Ascending aorta (tissue), 2 donors: ENCODE measurements at regions not wholly inside any gene's neighbourhood (a gene's known extent, or its start where the extent isn't known, plus 50 kb on each side); places are given as distances from the start of the nearest gene placed in this dataset.

Source experiments
- DNase-seq, 2 donors: peaks; one replicate each; pipeline ENCODE4 v3.0.0-alpha.2; 2019; ENCODE audit warnings: low spot score in 2 of 2
- H3K27ac ChIP-seq, 2 donors: fragments of 200-600 bp; sonication (generic); one replicate each; pipeline ENCODE4 v1.5.1; 2016 to 2017; ENCODE audit warnings: mild to moderate bottlenecking in 1 of 2
- H3K27me3 ChIP-seq: fragments of 200-600 bp; sonication (generic); one replicate; pipeline ENCODE4 v1.5.1; 2017
- H3K36me3 ChIP-seq, 2 donors: fragments of 200-600 bp; sonication (generic); one replicate each; pipeline ENCODE4 v1.5.1; 2016
- H3K4me1 ChIP-seq, 2 donors: fragments of 200-600 bp; sonication (generic); one replicate each; pipeline ENCODE4 v1.5.1; 2016 to 2017; ENCODE audit warnings: mild to moderate bottlenecking in 1 of 2
- H3K4me3 ChIP-seq, 2 donors: fragments of 200-600 bp; sonication (generic); one replicate each; pipeline ENCODE4 v1.5.1; 2016 to 2017; ENCODE audit warnings: mild to moderate bottlenecking in 1 of 2
- H3K9me3 ChIP-seq, 2 donors: fragments of 200-600 bp; sonication (generic); one replicate each; pipeline ENCODE4 v1.5.1; 2016
- intact Hi-C: fragments of 100-400 bp; cut with DNase I; formaldehyde crosslinking; loops from one replicate; pipeline ENCODE4 v1.15.1; 2023
- TF ChIP-seq, protein P1 (sequence below), 3 experiments: fragments of 200-600 bp in 2 of 3; fragments of 450-650 bp in 1 of 3; sonication (generic) in 2 of 3; IDR thresholded peaks; one replicate each; pipeline ENCODE4 v1.5.1; 2016 to 2019; ENCODE audit warnings: antibody characterized with exemption in 3 of 3, mild to moderate bottlenecking in 1 of 3, moderate library complexity in 1 of 3

GRCh38 chr16:6863135-6863534, 469.5 kb upstream of the RBFOX1 start:
- Histone ChIP-seq H3K27ac (no peak overlapping the region), H3K4me1 (no peaks in the 10 kb centered on the region), H3K36me3 (no peaks in the 10 kb centered on the region), H3K4me3 (no peak overlapping the region), H3K27me3 (no peaks in the 10 kb centered on the region), H3K9me3 (no peaks in the 10 kb centered on the region)
- TF ChIP-seq, protein P1, sequence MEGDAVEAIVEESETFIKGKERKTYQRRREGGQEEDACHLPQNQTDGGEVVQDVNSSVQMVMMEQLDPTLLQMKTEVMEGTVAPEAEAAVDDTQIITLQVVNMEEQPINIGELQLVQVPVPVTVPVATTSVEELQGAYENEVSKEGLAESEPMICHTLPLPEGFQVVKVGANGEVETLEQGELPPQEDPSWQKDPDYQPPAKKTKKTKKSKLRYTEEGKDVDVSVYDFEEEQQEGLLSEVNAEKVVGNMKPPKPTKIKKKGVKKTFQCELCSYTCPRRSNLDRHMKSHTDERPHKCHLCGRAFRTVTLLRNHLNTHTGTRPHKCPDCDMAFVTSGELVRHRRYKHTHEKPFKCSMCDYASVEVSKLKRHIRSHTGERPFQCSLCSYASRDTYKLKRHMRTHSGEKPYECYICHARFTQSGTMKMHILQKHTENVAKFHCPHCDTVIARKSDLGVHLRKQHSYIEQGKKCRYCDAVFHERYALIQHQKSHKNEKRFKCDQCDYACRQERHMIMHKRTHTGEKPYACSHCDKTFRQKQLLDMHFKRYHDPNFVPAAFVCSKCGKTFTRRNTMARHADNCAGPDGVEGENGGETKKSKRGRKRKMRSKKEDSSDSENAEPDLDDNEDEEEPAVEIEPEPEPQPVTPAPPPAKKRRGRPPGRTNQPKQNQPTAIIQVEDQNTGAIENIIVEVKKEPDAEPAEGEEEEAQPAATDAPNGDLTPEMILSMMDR (IDR thresholded peaks at IDR 0.05): no peak
- DNase-seq: no peak
- intact Hi-C loops: no loop called here

DNA sequence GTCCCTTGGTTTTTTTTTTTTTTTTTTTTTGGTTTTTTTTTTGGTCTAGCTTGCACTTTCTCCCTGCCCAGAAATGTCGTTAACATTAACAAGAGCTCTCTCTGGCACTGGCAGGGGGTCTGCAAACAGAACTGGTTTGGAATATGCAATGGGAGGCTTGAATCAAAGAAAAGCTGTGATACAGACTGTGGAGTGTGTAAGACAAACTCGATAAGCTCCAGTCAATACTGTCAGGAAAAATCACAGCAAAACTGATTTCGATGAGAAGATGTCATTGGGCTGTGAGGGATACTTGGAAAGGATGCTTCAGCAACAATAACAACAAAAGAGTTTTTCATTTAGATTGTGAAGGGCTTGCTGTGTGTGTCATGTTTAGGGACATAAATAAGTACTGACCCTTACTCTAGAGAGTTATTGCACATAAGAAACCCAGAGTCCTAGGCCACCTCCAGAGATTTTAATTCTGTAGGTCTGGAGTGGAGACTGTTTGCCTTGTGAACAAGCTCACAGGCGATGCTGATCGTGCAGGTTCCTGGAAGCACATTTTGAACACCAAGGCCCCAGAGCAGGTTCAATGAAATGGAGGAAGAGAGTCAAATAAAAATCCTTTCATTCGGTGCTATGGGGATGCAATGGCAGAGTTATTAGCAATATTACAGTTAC, 470.7 kb upstream of the RBFOX1 start:
- Histone ChIP-seq H3K27ac (no peak overlapping the region), H3K4me1 (no peaks in the 10 kb centered on the region), H3K4me3 (no peak overlapping the region), H3K9me3 (no peaks in the 10 kb centered on the region), H3K36me3 (no peaks in the 10 kb centered on the region), H3K27me3 (no peaks in the 10 kb centered on the region)
- TF ChIP-seq, protein P1 (IDR thresholded peaks at IDR 0.05): no peak
- intact Hi-C loops: no loop called here
- no peak for DNase-seq

- Histone ChIP-seq H3K36me3 (no peaks in the 10 kb centered on the region), H3K27ac (no peak overlapping the region), H3K4me1 (no peaks in the 10 kb centered on the region), H3K4me3 (no peak overlapping the region), H3K9me3 (no peaks in the 10 kb centered on the region), H3K27me3 (no peaks in the 10 kb centered on the region)
- DNase-seq: no peak
- intact Hi-C loops: no loop called here
- TF ChIP-seq, protein P1 (IDR thresholded peaks at IDR 0.05): no peak
These were observed 471.4 kb upstream of the RBFOX1 start for GRCh38 chr16:6861135-6861814.

DNA sequence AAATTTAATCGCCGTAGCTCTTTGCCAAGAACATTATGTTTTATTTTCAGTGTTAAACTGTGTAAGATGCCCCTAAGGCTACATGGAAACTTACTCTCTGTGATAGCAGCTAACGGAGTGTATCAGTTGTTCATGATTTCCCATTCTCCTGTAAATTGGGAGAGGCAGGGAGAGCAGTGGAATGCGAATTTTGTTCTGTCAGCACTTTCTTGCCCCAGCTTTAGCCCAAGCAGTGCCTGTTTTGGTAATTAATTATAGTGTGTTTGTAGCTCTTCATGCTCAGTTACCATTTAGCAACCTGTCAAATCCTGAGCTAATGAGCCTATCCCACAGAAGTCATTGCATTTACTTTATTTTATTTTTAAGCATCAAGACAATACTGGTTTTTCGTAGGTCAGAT, 475.1 kb upstream of the RBFOX1 start:
- no peaks in the 10 kb centered on the region for H3K27me3 ChIP-seq
- intact Hi-C loops: no loop called here
- H3K36me3 ChIP-seq: no peaks in the 10 kb centered on the region
- no peaks in the 10 kb centered on the region for H3K4me1 ChIP-seq
- TF ChIP-seq, protein P1 (IDR thresholded peaks at IDR 0.05): no peak
- no peak overlapping the region for H3K27ac ChIP-seq
- DNase-seq: no peak
- H3K9me3 ChIP-seq: no peaks in the 10 kb centered on the region
- no peak overlapping the region for H3K4me3 ChIP-seq

DNA sequence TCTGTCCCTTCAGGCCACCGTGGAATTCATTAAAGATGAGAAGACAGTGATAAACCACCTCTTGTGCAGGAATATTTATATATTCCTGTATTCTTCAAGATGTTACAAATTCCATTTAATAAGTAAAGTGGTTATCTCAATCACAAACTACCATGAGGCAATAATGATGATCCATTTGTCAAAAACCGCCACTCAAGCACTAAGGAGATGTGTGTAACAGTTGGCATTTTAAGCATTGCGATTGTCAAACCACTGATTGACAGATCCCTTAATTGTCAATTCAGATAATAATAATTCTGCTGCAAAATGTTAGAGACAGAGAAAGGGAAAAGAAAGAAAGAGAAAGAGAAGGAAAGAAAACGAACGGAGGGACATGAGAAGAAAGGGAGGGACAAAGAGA, 476.1 kb upstream of the RBFOX1 start:
- Histone ChIP-seq H3K4me3 (no peak overlapping the region), H3K27ac (no peak overlapping the region), H3K27me3 (no peaks in the 10 kb centered on the region), H3K36me3 (no peaks in the 10 kb centered on the region), H3K9me3 (no peaks in the 10 kb centered on the region), H3K4me1 (no peaks in the 10 kb centered on the region)
- DNase-seq: no peak
- TF ChIP-seq, protein P1 (IDR thresholded peaks at IDR 0.05): no peak
- intact Hi-C loops: no loop called here
